Trophoblast cell (in vitro differentiated cells and primary cell): ENCODE measurements at regions not wholly inside any gene's neighbourhood (a gene's known extent, or its start where the extent isn't known, plus 50 kb on each side); places are given as distances from the start of the nearest gene placed in this dataset.

Experiments
- DNase-seq, 2 donors: peaks; one replicate each; pipeline ENCODE4 v3.0.0-alpha.2; 2016
- H2AFZ ChIP-seq: 2 replicates; pipeline ENCODE4 v1.6.1; 2013; ENCODE audit warnings: low read length, moderate library complexity, mild to moderate bottlenecking; ENCODE audit not compliant: insufficient read depth, poor library complexity
- H2AK5ac ChIP-seq: 2 replicates; pipeline ENCODE4 v1.6.1; 2013; ENCODE audit warnings: mild to moderate bottlenecking, low read length
- H2BK120ac ChIP-seq: 2 replicates; pipeline ENCODE4 v1.6.1; 2013; ENCODE audit warnings: low read length, mild to moderate bottlenecking, moderate library complexity; ENCODE audit not compliant: insufficient read depth, poor library complexity
- H2BK12ac ChIP-seq: 2 replicates; pipeline ENCODE4 v1.6.1; 2013; ENCODE audit warnings: mild to moderate bottlenecking, low read length, moderate library complexity
- H2BK5ac ChIP-seq: 2 replicates; pipeline ENCODE4 v1.6.1; 2013; ENCODE audit warnings: low read length, low read depth, moderate library complexity, mild to moderate bottlenecking; ENCODE audit not compliant: poor library complexity
- H3K14ac ChIP-seq: 2 replicates; pipeline ENCODE4 v1.6.1; 2013; ENCODE audit warnings: mild to moderate bottlenecking, low read length
- H3K18ac ChIP-seq: 2 replicates; pipeline ENCODE4 v1.6.1; 2013; ENCODE audit warnings: mild to moderate bottlenecking, low read length
- H3K23ac ChIP-seq: 2 replicates; pipeline ENCODE4 v1.6.1; 2013; ENCODE audit warnings: low read length
- H3K27ac ChIP-seq: 2 replicates; pipeline ENCODE4 v1.5.1; 2013; ENCODE audit warnings: low read depth, mild to moderate bottlenecking, inconsistent platforms, low read length, moderate library complexity
- H3K27me3 ChIP-seq: 2 replicates; pipeline ENCODE4 v1.6.1; 2013; ENCODE audit warnings: inconsistent platforms, mild to moderate bottlenecking, low read length, moderate library complexity; ENCODE audit not compliant: insufficient read depth
- H3K36me3 ChIP-seq, 2 experiments: 1 replicate in 1 of 2; 2 replicates in 1 of 2; pipeline ENCODE4 v1.6.1; 2013; ENCODE audit warnings: low read length in 2 of 2, mild to moderate bottlenecking in 2 of 2, moderate library complexity in 1 of 2; ENCODE audit not compliant: insufficient read depth in 2 of 2, control insufficient read depth in 1 of 2
- H3K4ac ChIP-seq: 2 replicates; pipeline ENCODE4 v1.6.1; 2013; ENCODE audit warnings: low read depth, mild to moderate bottlenecking, low read length, moderate library complexity
- H3K4me1 ChIP-seq, 2 experiments: 1 replicate in 1 of 2; 2 replicates in 1 of 2; pipeline ENCODE4 v1.6.1; 2013; ENCODE audit warnings: low read length in 2 of 2, mild to moderate bottlenecking in 2 of 2, moderate library complexity in 1 of 2; ENCODE audit not compliant: insufficient read depth in 2 of 2, control insufficient read depth in 1 of 2
- H3K4me2 ChIP-seq: 2 replicates; pipeline ENCODE4 v1.6.1; 2013; ENCODE audit warnings: inconsistent platforms, mild to moderate bottlenecking, low read length, moderate library complexity
- H3K4me3 ChIP-seq: 2 replicates; pipeline ENCODE4 v1.5.1; 2013; ENCODE audit warnings: mild to moderate bottlenecking, low read depth, low read length, inconsistent platforms
- H3K79me1 ChIP-seq: one replicate; pipeline ENCODE4 v1.6.1; 2013; ENCODE audit warnings: low read length
- H3K79me2 ChIP-seq: 2 replicates; pipeline ENCODE4 v1.6.1; 2013; ENCODE audit warnings: low read length, mild to moderate bottlenecking; ENCODE audit not compliant: control insufficient read depth, insufficient read depth, poor library complexity
- H3K9ac ChIP-seq: 2 replicates; pipeline ENCODE4 v1.6.1; 2013; ENCODE audit warnings: mild to moderate bottlenecking, low read length
- H3K9me3 ChIP-seq: 2 replicates; pipeline ENCODE4 v1.6.1; 2013; ENCODE audit warnings: low read depth, mild to moderate bottlenecking, control low read depth, inconsistent platforms, low read length; ENCODE audit not compliant: insufficient read depth
- H4K12ac ChIP-seq: 2 replicates; pipeline ENCODE4 v1.6.1; 2013; ENCODE audit warnings: low read depth, mild to moderate bottlenecking, low read length, moderate library complexity
- H4K8ac ChIP-seq: 2 replicates; pipeline ENCODE4 v1.6.1; 2013; ENCODE audit warnings: low read depth, mild to moderate bottlenecking, low read length, moderate library complexity
- H4K91ac ChIP-seq: one replicate; pipeline ENCODE4 v1.6.1; 2013; ENCODE audit warnings: low read depth, mild to moderate bottlenecking, low read length, moderate library complexity
- WGBS: extraction: QIAGEN DNeasy Blood & Tissue Kit; methylation state at CpG from one replicate; pipeline ENCODE4 v1.1.7; 2013; ENCODE audit warnings: missing lambda C conversion rate; ENCODE audit not compliant: insufficient read length, insufficient coverage; ENCODE audit errors: extremely low coverage; 5-methylcytosine and 5-hydroxymethylcytosine counted together

- no peak overlapping the region for H3K4ac ChIP-seq
- no peak overlapping the region for H2BK5ac ChIP-seq
- no peaks in the 10 kb centered on the region for H3K79me2 ChIP-seq
- no peak overlapping the region for H4K12ac ChIP-seq
- no peak overlapping the region for H3K23ac ChIP-seq
- peaks cover 0 to 4% of the 10 kb centered on the region in 2 experiments for H3K4me1 ChIP-seq
- H3K36me3 ChIP-seq = no peaks in the 10 kb centered on the region
- no peak overlapping the region for H3K4me2 ChIP-seq
- H3K79me1 ChIP-seq = no peaks in the 10 kb centered on the region
- H4K91ac ChIP-seq = no peak overlapping the region
- no peak overlapping the region for H3K4me3 ChIP-seq
- WGBS = no CpG with 5 or more reads among the region's 7 CpGs
- no peak overlapping the region for H3K27ac ChIP-seq
- DNase-seq = no peak
- H3K14ac ChIP-seq = no peak overlapping the region
- H3K27me3 ChIP-seq = no peaks in the 10 kb centered on the region
- H4K8ac ChIP-seq = no peak overlapping the region
- H2BK120ac ChIP-seq = no peak overlapping the region
- no peak overlapping the region for H3K18ac ChIP-seq
- H3K9ac ChIP-seq = no peak overlapping the region
- H3K9me3 ChIP-seq = no peaks in the 10 kb centered on the region
- no peak overlapping the region for H2BK12ac ChIP-seq
- no peak overlapping the region for H2AK5ac ChIP-seq
- no peak overlapping the region for H2AFZ ChIP-seq
Measured at GRCh38 chr10:131681122-131681521, 219.7 kb upstream of the PPP2R2D start.

- Histone ChIP-seq H3K18ac (no peak overlapping the region), H2AK5ac (no peak overlapping the region), H4K91ac (no peak overlapping the region), H3K9ac (no peak overlapping the region), H3K14ac (no peak overlapping the region), H3K27ac (no peak overlapping the region), H3K79me1 (no peaks in the 10 kb centered on the region), H2BK120ac (no peak overlapping the region), H2BK5ac (no peak overlapping the region), H2BK12ac (no peak overlapping the region), H3K36me3 (no peaks in the 10 kb centered on the region), H3K4me2 (no peak overlapping the region), H4K12ac (no peak overlapping the region), H3K9me3 (no peaks in the 10 kb centered on the region), H3K23ac (no peak overlapping the region), H3K27me3 (no peaks in the 10 kb centered on the region), H4K8ac (no peak overlapping the region), H3K4ac (no peak overlapping the region), H2AFZ (no peak overlapping the region), H3K79me2 (no peaks in the 10 kb centered on the region), H3K4me3 (no peak overlapping the region), H3K4me1 (peaks cover 0 to 4% of the 10 kb centered on the region in 2 experiments)
- DNase-seq = no peak
- no CpG with 5 or more reads among the region's 12 CpGs for WGBS
Measured at GRCh38 chr10:131681656-131682055, 219.2 kb upstream of the PPP2R2D start.

GRCh38 chr10:131682271-131682962 lies 218.4 kb upstream of the PPP2R2D start:
- Histone ChIP-seq H3K18ac (no peak overlapping the region), H4K91ac (no peak overlapping the region), H2AFZ (no peak overlapping the region), H3K27ac (no peak overlapping the region), H3K79me2 (no peaks in the 10 kb centered on the region), H3K14ac (no peak overlapping the region), H3K9me3 (peaks cover 1% of the 10 kb centered on the region), H3K27me3 (no peaks in the 10 kb centered on the region), H2BK12ac (no peak overlapping the region), H2AK5ac (no peak overlapping the region), H3K4me2 (no peak overlapping the region), H3K4me1 (no peaks in the 10 kb centered on the region), H3K4ac (no peak overlapping the region), H3K36me3 (no peaks in the 10 kb centered on the region), H2BK120ac (no peak overlapping the region), H3K9ac (no peak overlapping the region), H2BK5ac (no peak overlapping the region), H3K4me3 (peak overlapping the region; percentile 15), H3K23ac (no peak overlapping the region), H3K79me1 (no peaks in the 10 kb centered on the region), H4K8ac (no peak overlapping the region), H4K12ac (no peak overlapping the region)
- DNase-seq = no peak
- WGBS = no CpG with 5 or more reads among the region's 20 CpGs

GRCh38 chr10:131683281-131683861 lies 217.4 kb upstream of the PPP2R2D start:
- Histone ChIP-seq H3K4ac (no peak overlapping the region), H3K4me2 (no peak overlapping the region), H3K9ac (no peak overlapping the region), H3K4me1 (no peaks in the 10 kb centered on the region), H3K27ac (no peak overlapping the region), H3K27me3 (no peaks in the 10 kb centered on the region), H4K8ac (no peak overlapping the region), H3K23ac (no peak overlapping the region), H3K9me3 (peaks cover 5% of the 10 kb centered on the region), H2AFZ (no peak overlapping the region), H3K79me1 (no peaks in the 10 kb centered on the region), H4K91ac (no peak overlapping the region), H3K4me3 (no peak overlapping the region), H3K36me3 (no peaks in the 10 kb centered on the region), H3K14ac (no peak overlapping the region), H3K79me2 (no peaks in the 10 kb centered on the region), H2AK5ac (no peak overlapping the region), H4K12ac (no peak overlapping the region), H2BK12ac (no peak overlapping the region), H2BK120ac (no peak overlapping the region), H3K18ac (no peak overlapping the region), H2BK5ac (no peak overlapping the region)
- no peak for DNase-seq
- no CpG with 5 or more reads among the region's 21 CpGs for WGBS
